HCEC 1CT (cell line): ENCODE measurements at regions not wholly inside any gene's neighbourhood (a gene's known extent, or its start where the extent isn't known, plus 50 kb on each side); places are given as distances from the start of the nearest gene placed in this dataset.

Experiments
- DNase-seq: peaks from one replicate; pipeline ENCODE4 v3.0.0-alpha.2; 2017

DNA sequence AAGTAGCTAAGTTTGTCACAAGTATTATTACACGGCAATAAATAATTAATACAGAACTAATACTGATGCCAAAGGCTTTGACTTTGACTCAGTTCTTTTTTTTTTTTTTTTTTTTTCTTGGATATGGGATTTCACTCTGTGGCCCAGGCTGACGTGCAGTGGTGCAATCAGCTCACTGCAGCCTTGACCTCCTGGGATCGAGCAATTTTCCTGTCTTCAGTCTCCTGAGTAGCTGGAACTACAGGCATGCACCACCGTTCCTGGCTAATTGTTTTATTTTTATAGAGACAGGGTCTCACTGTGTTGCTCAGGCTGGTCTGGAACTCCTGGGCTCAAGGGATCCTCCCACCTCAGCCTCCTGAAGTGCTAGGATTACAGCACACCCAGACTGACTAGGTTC, 284.5 kb downstream of the SS18 start:
- no peak for DNase-seq

DNA sequence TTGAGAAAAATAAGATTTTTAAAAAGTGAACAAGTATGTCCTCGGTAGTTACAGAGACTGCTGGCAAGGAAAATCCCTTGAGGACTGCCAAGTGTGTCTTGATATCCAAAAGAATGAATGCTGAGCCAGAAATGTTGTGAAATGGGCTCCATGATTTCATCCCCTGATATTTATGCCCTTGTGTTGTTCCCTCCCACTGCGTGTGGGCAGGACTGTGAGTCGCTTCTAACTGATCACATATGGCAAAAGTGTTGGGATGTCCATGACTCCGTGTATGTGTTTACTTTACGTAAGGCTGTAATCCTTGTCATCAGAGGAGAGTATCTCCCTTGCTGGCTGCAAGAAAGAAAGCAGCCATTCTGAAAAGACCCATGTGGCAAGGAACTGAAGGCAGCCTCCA, 285.1 kb downstream of the SS18 start:
- peak; percentile 76 for DNase-seq

DNA sequence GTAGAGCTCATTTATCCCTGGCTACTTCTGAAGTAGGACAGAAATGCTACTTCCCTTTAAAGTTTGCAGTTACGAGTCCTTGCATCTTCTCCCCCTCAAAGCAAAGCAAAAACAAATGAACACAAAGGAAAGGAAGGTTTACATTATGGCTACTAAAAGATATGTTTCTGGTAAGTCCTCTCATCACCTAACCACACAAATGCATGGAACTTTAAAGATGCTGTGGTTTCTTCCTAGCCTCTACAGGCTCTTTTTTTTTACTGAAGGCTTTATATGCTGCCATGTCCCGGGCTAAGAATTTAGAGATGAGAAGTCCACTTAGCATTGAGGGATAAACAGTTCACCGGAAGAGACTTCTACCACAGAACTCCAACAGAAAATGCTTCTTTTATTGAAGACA, 291.2 kb downstream of the SS18 start:
- DNase-seq: no peak

DNA sequence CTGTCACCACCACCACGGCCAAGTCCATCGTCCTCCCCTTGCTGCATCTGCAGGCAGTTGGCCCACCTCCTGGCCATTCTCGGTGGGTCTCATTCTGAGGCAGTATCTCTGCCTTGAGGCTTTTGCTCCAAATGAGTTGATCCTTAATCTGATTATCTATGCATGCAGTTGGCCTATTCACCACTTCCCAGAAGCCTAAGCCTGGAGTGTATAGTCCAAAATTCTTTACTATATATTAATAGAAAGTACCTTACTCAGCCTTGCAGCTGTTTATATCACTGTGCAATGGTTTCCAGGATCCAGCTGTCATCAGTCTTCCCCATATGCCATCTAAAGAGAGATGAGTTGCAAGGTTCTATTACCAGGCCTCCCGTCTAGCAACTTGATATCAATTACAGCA, 292.4 kb downstream of the SS18 start:
- no peak for DNase-seq

DNA sequence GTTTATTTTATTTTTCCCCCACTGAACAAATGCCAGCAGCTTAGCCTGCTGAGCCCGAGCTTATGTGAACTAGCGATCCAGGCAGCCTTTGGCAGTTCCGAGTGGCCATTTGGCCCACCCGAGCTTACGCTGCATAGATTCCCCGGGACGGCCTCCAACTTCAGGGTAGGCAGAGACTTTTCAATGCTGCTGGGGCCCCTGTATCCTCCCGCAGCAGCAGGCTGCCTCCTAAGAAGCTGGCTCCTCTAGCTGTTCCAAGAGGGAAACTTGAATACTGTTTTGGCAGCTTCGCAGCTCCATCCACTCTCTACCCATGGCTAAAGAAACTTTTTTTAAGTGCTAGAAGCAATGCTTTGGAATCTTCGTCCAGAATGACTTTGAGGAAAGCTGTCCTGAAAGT, 295.2 kb downstream of the SS18 start:
- DNase-seq: no peak

DNA sequence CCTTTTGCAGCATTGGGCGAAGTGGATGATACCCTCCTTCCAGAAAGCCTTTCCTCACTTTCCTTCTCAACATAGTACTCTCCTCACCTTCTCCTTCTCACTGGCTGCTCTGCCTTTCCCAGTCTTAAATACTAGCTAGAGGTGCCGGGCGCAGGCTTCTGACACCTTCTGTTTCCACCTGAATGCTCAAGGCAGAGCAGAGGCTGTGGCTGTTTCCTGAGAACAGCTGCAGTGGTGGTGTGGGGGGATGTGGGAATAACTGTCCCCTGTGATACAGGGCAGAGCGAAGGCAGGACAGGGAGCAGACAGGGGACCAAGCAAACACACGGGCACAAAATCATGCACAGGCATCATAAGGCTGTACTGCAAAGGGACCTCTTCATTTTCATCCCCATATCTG, 303.1 kb downstream of the SS18 start:
- DNase-seq: no peak

DNA sequence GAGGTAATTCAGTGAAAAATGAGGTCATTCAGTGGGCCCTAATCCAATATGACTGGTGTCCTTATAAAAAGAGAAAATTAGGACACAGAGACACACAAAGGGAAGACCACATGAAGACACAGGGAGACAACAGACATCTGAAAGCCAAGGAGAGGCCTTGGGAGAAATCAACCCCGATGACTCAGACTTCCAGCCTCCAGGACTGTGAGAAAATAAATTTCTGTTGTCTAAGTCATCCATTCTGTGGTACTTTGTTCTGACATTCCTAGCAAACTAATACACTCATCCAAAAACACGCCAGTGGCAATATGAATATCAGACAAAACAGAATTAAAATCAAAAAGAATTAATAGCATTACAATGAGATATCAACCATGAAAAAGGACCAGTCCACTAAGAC, 303.7 kb downstream of the SS18 start:
- DNase-seq: peak; percentile 87

DNA sequence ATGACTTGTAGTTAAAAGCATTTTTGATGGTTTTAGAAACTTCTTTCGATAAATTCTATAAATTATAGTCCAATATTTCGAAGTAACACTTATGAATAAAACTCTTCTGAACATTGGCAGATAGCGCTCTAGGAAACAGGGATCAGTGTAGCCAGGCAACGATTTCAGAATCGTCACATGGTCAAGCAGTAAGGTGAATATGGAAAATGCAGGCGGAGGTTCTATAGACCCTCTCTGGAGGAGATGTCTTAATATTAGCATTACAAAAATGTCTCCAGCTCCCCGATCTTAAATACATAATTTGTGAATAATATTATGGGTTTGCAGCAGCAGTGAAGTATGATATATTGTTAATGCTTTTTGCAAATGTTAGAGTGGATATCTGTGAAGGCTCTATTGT, 310.3 kb downstream of the SS18 start:
- no peak for DNase-seq

DNA sequence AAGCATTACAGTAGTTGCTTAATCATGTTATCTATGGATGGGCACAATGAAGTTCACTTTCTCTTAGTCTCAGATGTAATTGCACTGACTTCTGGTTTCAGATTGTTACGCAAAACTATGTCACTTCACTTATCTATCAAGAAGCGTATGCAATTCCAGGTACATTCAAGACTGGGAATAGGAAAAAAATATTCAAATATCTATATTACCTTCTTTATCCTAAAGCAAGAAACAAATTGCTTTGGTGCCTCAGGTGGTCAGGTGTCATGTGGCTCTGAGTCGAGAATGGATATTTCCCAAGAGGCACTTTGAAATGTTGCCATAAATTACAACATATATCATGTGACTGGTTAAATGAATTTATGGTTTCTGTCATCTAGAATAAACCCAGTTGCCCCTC, 318.6 kb downstream of the SS18 start:
- DNase-seq: no peak

DNA sequence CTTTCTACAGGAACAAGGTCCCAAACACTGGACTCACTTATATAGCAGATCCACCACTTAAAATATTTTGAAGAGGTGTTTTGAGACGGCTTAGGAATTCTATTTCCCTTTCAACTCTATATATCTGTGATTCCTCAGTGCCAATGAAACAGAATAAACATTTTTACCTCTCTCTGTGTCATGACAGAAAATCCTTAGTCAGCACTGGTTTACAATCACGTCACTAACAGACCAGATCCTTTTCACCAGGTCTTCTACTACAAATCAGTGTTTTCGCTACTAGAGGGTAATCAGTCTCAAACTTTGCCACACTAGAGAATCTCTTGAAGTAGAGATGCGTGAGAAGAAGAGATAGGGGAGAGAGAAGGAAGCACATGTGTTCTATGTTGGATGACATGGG, 325.6 kb downstream of the SS18 start:
- DNase-seq: no peak

DNA sequence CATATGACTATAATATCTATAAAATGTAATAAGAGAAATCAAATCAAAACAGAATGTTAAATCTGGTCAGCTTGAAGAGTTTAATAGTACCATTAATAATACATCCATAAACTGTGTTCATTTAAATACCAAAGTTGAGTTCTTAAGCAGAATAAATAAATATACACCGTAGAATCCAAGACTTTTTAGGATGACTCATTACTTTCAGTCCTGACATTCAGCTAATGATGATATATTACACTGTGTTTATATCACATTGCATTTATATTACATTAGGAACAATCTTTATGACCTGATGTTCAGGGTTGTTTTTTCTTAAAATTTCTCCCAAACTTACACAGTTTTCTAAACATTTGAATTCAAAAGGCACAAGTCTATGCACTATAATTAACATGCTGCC, 331.3 kb downstream of the SS18 start:
- peak; percentile 41 for DNase-seq

DNA sequence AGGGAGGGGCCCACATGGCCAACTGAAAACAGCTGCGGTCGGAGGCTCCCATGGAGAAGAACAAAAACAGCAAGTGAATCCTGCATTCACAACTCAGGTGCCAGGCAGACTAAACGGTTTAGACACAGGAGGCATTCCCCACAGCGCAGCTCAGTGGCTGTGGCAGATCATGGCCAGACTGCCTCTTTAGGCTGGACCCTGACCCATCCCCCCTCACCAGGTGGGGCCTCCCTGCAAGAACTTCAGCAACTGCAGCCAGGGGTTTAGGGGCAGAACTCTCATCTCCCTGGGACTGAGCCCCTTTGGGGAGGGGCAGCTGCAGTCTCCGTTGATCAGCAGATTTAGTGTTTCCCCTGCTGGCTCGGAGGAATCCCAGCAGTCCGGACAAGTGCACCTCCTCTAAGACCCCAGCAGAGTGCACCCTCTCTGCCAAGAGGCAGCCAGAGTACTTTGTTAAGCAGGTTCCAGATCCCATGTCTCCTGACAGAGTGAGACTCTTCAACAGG, 346.7 kb downstream of the SS18 start:
- no peak for DNase-seq

DNA sequence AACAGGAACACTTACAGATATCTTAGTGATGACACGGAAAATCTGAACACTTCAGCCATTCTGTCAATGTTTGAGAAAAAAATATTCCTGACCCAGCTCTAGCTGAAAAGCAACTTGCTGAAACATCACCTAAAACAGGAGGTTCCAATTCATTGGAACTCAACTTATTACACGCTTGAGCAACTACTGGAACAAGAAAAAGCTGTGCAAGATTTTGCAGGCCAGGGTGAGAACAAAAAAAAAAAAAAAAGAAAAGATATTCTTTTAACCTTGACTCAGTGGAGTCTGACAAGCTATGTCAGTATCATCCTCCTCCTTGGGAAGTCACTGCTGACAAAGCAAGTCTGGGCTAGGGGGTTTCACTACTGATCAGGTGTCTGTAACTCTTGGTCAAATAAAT, 351.0 kb downstream of the SS18 start:
- no peak for DNase-seq

DNA sequence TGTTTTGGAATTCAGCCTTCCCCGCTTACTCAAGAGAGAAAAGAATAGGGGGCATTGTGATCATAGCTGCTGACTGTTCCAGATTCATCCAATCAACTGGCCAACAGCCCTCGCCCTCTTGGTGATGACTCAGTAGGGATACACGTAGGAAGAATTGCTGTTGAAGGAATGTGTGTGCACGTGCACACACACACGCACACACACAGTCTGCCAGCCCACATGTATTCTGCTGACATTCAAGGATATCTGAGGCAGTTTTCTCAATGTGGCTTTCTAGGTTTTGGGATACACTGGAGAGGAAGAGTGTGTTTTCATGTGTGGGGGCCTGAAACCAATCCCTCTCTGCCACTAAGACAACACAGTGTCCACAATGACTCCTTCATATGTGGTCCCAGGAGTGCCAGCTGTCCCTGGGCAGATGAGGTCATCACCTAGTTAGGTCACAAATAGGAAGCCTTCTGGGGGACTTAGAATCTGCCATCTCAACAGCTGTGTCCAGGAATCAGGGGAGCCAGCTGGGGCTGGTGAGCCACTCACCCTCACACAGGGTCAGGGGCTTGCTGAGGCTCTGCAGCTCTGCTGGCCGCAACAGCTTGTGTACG, 352.6 kb downstream of the SS18 start:
- peak; percentile 81 for DNase-seq

DNA sequence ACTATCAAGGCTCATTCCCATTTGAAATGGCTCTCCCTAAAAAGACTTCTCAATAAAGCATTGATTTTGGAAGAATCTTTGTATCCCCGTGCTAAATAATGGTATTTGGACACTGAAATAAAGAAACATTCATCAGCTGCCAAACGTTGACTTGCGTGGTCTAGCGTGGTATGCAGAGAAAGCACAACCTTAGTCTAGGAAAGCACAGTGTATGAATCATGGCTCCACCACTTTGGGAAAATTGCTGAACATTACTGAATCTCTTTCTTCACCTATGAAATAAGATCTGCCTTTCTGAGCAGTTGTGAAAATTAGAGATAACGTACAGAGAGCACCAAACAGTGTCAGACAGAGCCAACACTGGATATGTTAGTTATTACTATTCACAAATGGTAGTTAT, 353.9 kb downstream of the SS18 start:
- no peak for DNase-seq

DNA sequence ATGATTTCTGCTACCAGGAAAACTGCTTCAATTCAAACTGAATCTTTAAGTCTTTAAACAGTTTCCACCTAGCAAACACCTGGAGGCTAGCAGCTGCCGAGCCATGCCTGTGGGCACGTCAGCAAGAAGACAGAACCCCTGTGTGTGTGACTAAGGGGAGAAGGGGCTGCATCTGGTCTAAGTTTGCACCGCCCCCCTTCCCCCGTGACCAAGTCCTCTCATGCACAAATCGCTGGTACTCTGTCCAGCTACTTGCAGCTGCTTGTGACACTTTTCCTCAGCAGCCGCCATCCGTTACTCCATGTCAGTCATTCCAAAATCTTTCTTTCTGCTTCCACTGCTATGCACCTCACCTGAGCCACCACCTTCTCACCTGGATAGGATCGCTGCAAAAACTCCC, 355.0 kb downstream of the SS18 start:
- DNase-seq: no peak

DNA sequence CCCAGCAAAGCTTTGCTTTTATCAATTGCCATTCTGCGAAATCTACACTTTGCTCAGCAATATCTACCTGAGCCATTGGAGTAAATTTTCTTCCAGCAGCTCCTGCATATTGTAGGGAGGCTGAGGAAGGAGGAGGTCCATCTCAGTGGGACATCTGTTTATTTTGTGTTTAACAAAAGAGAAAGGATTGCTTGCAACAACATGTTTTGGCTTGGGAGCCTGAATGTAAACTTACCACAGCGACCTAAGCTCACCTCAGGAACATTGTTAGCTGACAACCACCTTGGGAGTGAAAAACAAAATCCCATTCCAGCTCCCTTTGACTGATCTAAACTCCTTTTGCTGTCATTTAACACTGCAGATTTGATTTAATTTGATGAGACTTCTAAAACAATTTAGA, 356.1 kb downstream of the SS18 start:
- no peak for DNase-seq

DNA sequence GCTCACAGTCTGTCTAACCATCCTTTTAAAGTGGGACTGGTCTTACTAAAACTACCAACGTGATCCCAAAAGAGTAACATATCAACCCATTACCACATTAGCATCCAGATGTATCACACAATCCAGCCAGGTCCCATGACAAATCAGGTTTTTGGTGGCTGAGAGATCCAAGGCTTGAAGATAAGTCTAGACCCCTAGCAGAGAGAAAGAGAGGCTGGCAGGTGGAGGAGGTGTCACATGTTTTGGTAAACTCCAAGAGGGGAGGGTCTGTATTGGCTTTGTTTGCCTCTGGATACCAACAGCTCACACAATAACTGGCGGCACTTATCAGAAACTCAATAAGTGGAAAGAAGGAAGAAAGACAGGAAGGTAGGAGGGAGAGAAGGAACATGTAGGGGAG, 357.6 kb downstream of the SS18 start:
- no peak for DNase-seq

DNA sequence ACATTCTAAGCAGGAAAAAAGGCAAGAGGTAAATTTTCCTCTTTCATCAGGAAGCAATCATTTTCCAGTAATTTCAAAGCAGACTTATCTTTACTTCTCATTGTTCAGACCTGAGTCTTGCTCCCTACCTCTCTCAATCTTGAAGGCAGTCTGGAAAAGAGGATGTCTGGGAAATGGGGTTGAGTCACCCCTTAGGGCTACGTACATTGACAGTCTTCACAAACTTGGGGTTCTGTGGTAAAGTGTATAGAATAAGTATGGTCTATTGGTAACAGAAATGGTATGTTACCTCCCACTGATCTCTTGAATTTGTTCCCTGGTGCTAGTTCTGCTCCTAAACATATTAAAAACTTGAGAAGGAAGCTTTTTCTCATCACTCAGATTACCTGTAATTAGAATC, 361.3 kb downstream of the SS18 start:
- DNase-seq: no peak

DNA sequence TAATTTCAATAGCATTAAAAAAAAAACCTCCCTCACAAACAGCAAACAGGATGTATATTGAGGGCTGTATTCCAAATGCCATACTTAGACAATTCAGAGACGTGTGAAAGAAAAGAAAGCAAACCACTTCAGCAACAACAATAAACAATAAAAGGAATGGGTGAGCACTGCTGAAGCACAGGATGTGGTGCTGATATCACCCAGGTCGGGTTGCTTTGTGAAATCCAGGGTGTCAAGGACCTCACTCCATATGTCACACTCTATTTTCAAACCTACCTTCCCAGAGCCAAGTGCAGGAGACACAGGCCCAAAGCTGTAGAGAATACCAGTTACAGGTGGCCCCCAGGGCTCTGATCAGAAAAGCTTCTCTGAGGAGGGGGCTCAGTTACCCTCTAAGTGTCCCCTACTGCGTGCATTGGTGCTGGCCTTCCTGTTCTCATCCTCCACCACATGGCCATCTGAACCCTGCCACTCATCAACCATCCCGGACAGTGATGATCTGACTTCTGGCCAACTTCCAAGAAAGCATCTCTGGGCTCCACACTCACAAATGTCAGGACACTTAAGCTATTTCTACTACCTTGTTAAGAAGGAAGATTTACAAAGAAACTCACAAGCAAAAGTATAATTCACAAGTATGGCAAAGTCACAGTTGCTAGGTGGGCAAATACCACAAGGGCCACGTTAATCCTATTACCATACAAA, 363.0 kb downstream of the SS18 start:
- no peak for DNase-seq

DNA sequence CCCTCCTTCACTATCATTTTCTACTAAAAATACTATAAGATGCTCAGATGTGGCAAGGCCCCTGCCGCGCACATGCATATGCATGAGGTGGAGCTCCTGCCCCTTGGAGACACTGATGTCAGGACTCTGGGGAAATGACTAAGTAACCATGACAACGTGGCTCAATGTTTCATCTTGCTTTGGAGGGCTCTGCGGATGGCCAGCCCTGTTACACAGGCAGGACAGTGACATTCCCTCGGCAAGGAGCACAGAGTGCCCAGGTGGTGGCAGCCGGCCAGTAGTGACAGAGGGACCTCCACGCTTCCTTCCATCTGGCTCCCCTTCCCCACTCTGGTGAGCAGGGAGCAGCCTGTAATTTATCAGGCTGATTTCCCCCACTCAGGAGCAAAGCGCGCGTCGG, 364.1 kb downstream of the SS18 start:
- DNase-seq: peak; percentile 22

DNA sequence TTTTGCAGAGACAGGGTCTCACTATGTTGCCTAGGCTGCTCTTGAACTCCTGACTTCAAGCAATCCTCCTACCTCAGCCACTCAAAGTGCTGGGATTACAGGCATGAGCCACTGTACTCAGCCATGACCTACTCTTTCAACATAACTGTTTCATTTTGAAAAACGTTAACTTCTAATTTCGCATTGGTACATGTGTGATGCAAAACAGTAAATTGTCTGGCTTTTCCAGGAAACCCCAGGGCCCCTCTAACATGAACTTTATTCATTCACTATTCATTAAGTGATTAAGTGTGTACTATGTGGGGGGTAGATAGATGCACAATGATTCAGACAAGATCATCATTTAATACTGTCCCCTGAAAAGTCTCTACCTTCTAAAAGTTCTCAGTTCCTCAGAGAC, 364.9 kb downstream of the SS18 start:
- no peak for DNase-seq

DNA sequence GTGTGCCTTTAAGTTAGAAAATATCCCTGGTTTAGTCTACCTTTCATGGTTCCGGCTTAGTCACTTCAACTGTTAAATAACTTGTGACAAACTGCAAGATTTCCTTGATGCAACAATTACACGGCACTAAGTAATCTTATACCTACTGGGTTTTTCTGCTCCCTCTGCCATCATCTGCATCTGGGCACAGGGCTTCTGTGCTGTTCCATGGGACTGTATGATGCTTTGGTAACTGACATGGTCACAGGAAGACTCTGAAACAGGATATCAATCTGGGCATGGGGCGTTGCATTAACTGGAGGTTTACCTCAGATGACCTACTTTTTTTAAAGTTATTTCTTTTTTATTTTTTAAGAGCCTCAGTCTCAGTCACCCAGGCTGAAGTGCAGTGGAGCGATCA, 365.4 kb downstream of the SS18 start:
- no peak for DNase-seq

DNA sequence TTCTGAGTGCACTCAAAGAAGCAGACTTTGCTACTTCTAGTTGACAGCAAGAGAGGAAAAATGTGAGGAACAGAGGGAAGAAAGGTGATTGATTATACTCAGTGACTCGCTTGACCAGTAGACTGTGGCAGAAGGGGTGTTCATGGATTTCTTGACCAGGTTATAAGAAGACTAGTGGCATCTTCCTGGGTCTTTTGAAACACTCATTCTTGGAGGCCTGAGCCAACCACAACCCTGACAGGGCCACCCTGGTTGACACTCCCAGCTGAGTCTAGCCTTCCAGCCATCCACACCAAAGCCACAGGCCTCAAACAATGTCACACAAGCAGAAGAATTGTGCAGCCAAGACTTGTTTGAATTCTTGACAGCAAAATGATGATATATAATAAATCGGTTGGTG, 366.3 kb downstream of the SS18 start:
- DNase-seq: no peak

DNA sequence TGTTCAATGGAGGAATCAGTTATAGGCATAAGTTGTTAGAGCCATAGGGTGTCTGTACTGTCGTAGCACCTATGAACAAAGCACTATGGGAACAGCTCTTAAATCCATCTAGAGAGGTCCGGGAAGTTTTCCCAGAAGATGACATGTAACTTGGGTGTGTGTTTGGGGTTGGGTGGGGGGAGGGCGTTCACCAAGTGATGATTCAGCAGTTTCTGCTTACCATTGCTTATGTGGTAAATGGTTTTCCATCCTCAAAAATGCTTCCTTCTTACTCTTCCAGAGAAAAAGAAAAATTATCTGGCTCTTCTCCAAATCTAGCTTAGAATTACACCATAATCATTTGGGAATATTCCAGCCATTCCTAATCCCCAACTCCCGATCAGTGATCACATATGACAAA, 361.1 kb upstream of the ZNF521 start:
- no peak for DNase-seq
